PFSK-1 (cell line): ENCODE measurements at regions not wholly inside any gene's neighbourhood (a gene's known extent, or its start where the extent isn't known, plus 50 kb on each side); places are given as distances from the start of the nearest gene placed in this dataset.

Experiments
- FOXP2 ChIP-seq: optimal IDR thresholded peaks from 2 replicates; pipeline ENCODE3; 2011; ENCODE audit warnings: borderline replicate concordance, control low read depth, inconsistent platforms; ENCODE audit not compliant: insufficient read depth; ENCODE audit errors: extremely low read length, extremely low read depth
- POLR2AphosphoS5 ChIP-seq: IDR thresholded peaks from 2 replicates; pipeline ENCODE4 v1.6.1; 2012; ENCODE audit warnings: low read depth, mild to moderate bottlenecking, control low read depth, low read length, moderate library complexity
- REST ChIP-seq, 2 experiments: IDR thresholded peaks; 2 replicates each; pipeline versions ENCODE4 v1.6.1 to v1.8.0; 2011 to 2012; ENCODE audit warnings: low read depth in 2 of 2, low read length in 2 of 2, control low read depth in 1 of 2, inconsistent platforms in 1 of 2, mild to moderate bottlenecking in 1 of 2, moderate library complexity in 1 of 2; ENCODE audit not compliant: insufficient read depth in 1 of 2
- TAF1 ChIP-seq: IDR thresholded peaks from 2 replicates; pipeline ENCODE4 v1.6.1; 2012; ENCODE audit warnings: low read length, control low read depth, borderline replicate concordance; ENCODE audit not compliant: insufficient read depth

- TF ChIP-seq REST (IDR thresholded peaks at IDR 0.05; ENCODE audit: insufficient read depth in 1 of 2, low read depth in 2 of 2, low read length in 2 of 2) (no peak), POLR2AphosphoS5 (no peak), FOXP2 (no peak), TAF1 (no peak)
Observed at GRCh38 chr6:165745492-165745891, 82.5 kb upstream of the PDE10A start.
